ENCODE measurements at regions not wholly inside any gene's neighbourhood (a gene's known extent, or its start where the extent isn't known, plus 50 kb on each side); places are given as distances from the start of the nearest gene placed in this dataset.

DNA sequence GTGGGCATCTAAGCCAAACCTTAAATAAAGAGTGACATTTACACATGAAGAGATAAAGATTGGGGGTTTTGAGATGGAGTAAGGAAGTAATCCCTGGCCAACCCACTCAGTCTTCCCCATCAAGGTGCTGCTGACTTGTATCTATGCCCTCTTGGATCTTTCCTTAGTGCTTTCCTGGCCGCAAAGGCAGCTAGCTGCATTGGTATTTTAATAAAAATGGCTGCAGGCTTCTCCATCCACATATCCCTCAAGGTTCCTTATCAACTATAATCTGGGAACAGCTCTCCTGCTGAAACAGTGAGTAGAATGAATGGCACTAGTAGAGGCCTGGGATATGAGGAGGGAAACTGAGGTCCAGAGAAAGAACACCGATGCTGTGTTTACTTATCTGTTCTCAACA, 122.2 kb upstream of the ANKRD28 start:
- DNase-seq (ENCODE audit: low spot score): no peak
- H3K27me3 Mint-ChIP-seq (ENCODE audit: unreplicated experiment): no peaks in the 10 kb centered on the region
- H3K9me3 Mint-ChIP-seq (ENCODE audit: unreplicated experiment): no peaks in the 10 kb centered on the region
- no peaks in the 10 kb centered on the region for H3K36me3 Mint-ChIP-seq (ENCODE audit: low read depth, unreplicated experiment)
- no peak overlapping the region for H3K4me3 Mint-ChIP-seq (ENCODE audit: unreplicated experiment)
- TF ChIP-seq, protein P1, sequence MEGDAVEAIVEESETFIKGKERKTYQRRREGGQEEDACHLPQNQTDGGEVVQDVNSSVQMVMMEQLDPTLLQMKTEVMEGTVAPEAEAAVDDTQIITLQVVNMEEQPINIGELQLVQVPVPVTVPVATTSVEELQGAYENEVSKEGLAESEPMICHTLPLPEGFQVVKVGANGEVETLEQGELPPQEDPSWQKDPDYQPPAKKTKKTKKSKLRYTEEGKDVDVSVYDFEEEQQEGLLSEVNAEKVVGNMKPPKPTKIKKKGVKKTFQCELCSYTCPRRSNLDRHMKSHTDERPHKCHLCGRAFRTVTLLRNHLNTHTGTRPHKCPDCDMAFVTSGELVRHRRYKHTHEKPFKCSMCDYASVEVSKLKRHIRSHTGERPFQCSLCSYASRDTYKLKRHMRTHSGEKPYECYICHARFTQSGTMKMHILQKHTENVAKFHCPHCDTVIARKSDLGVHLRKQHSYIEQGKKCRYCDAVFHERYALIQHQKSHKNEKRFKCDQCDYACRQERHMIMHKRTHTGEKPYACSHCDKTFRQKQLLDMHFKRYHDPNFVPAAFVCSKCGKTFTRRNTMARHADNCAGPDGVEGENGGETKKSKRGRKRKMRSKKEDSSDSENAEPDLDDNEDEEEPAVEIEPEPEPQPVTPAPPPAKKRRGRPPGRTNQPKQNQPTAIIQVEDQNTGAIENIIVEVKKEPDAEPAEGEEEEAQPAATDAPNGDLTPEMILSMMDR (IDR thresholded peaks at IDR 0.05; ENCODE audit: unreplicated experiment): no peak
- no peaks in the 10 kb centered on the region for H3K4me1 Mint-ChIP-seq (ENCODE audit: unreplicated experiment)
- H3K27ac Mint-ChIP-seq (ENCODE audit: unreplicated experiment): no peak overlapping the region

DNA sequence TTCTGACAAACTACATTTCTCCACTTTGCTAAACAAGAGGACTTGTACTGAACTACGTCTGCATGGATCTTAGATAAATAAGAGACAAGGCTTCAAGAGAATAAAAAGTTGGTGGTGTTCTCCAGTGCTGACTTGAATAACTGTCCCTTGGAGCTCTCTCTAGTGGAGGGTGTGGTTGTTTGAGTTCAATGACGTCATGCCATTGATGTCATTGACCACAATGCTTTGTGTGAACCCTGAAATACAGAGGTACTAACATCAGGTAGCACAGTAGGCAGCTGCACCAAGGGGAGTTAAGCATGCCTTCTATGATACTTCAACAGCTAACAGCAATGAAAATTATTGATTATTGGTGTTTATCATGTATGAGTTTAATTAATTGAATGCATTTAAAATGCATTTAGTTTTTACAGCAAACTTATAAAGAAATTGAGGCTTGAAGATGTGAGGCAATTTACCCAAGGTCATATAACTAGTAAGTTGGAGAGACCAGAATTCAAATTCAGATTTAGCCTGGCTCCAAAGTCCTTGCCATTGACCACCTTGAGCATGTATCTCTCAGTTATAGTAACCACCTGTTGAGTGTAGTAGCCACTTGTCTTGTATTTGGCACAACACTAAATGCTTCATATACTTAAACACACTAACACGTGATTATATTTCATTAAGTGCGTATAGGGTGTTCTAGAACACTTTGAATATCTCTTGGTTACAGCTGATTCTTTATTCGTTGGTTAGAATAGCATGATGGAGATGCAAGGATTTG, 126.0 kb upstream of the ANKRD28 start:
- TF ChIP-seq, protein P1 (IDR thresholded peaks at IDR 0.05; ENCODE audit: unreplicated experiment): no peak
- Mint-ChIP-seq H3K9me3 (ENCODE audit: unreplicated experiment) (no peaks in the 10 kb centered on the region), H3K4me3 (ENCODE audit: unreplicated experiment) (no peak overlapping the region), H3K4me1 (ENCODE audit: unreplicated experiment) (no peaks in the 10 kb centered on the region), H3K36me3 (ENCODE audit: low read depth, unreplicated experiment) (no peaks in the 10 kb centered on the region), H3K27ac (ENCODE audit: unreplicated experiment) (no peak overlapping the region), H3K27me3 (ENCODE audit: unreplicated experiment) (no peaks in the 10 kb centered on the region)
- DNase-seq (ENCODE audit: low spot score): no peak

DNA sequence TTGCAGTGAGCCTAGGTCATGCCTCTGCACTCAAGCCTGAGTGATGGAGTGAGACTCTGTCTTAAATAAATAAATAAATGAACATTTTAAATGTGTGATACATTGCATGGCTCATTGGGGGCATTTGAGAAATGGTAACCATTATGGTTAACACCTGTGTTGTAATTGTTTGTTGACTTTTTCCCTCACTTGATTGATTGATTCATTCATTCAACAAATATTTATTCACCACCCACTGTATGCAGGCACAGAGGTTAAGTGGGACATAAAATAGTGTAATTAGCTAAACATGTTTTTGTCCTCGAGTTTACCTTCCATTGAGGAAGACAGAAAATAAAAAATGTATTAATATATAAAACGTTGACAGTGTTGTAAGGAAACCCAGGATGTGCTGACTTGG, 127.1 kb upstream of the ANKRD28 start:
- Mint-ChIP-seq H3K36me3 (ENCODE audit: low read depth, unreplicated experiment) (no peaks in the 10 kb centered on the region), H3K4me1 (ENCODE audit: unreplicated experiment) (no peaks in the 10 kb centered on the region), H3K9me3 (ENCODE audit: unreplicated experiment) (no peaks in the 10 kb centered on the region), H3K27ac (ENCODE audit: unreplicated experiment) (no peak overlapping the region), H3K4me3 (ENCODE audit: unreplicated experiment) (no peak overlapping the region), H3K27me3 (ENCODE audit: unreplicated experiment) (no peaks in the 10 kb centered on the region)
- TF ChIP-seq, protein P1 (IDR thresholded peaks at IDR 0.05; ENCODE audit: unreplicated experiment): no peak
- DNase-seq (ENCODE audit: low spot score): no peak

DNA sequence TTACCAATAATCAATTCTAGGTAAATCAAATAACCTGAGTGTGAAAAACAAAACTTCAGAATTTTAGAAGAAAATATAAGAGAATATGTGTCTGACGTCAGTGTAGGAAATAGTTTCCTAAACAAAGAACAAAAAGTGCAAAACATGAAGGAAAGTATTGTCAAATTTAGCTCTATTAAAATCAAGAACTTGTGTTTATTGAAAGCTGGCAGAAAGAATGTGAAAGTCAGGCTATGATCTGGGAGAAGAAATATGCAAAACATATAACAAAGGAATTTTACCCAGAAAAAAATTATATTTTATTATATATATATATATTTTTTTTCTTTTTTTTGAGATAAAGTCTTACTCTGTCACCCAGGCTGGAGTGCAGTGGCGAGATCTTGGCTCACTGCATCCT, 129.1 kb upstream of the ANKRD28 start:
- no peak overlapping the region for H3K4me3 Mint-ChIP-seq (ENCODE audit: unreplicated experiment)
- no peak for DNase-seq (ENCODE audit: low spot score)
- no peaks in the 10 kb centered on the region for H3K4me1 Mint-ChIP-seq (ENCODE audit: unreplicated experiment)
- TF ChIP-seq, protein P1 (IDR thresholded peaks at IDR 0.05; ENCODE audit: unreplicated experiment): no peak
- H3K9me3 Mint-ChIP-seq (ENCODE audit: unreplicated experiment): no peaks in the 10 kb centered on the region
- H3K36me3 Mint-ChIP-seq (ENCODE audit: low read depth, unreplicated experiment): no peaks in the 10 kb centered on the region
- H3K27me3 Mint-ChIP-seq (ENCODE audit: unreplicated experiment): no peaks in the 10 kb centered on the region
- H3K27ac Mint-ChIP-seq (ENCODE audit: unreplicated experiment): no peak overlapping the region

DNA sequence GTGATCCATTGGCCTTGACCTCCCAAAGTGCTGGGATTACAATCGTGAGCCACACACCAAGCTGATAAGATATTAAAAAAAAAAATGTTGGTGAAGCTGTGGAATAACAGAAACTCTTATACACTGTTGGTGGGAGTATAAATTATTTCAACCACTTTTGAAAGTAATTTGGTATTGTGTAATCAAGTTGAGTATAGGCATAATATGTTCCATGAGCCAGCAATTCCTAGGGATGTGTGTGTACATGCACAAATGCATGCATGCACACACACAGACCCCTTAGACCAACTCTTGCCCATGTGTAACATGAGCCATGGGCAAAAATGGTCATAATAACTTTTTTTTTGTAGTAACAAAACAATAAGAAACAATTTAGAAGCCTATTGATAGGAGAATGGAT, 130.2 kb upstream of the ANKRD28 start:
- no peak overlapping the region for H3K27ac Mint-ChIP-seq (ENCODE audit: unreplicated experiment)
- no peaks in the 10 kb centered on the region for H3K27me3 Mint-ChIP-seq (ENCODE audit: unreplicated experiment)
- no peaks in the 10 kb centered on the region for H3K9me3 Mint-ChIP-seq (ENCODE audit: unreplicated experiment)
- H3K4me1 Mint-ChIP-seq (ENCODE audit: unreplicated experiment): peaks cover 5% of the 10 kb centered on the region
- H3K36me3 Mint-ChIP-seq (ENCODE audit: low read depth, unreplicated experiment): no peaks in the 10 kb centered on the region
- TF ChIP-seq, protein P1 (IDR thresholded peaks at IDR 0.05; ENCODE audit: unreplicated experiment): no peak
- DNase-seq (ENCODE audit: low spot score): no peak
- no peak overlapping the region for H3K4me3 Mint-ChIP-seq (ENCODE audit: unreplicated experiment)

All from endothelial cell (in vitro differentiated cells).